ENCODE measurements at regions not wholly inside any gene's neighbourhood (a gene's known extent, or its start where the extent isn't known, plus 50 kb on each side); places are given as distances from the start of the nearest gene placed in this dataset.
"Not testable (repeated sequence)": the region's sequence is repeated elsewhere in the genome, so short reads cannot be mapped to it uniquely, and the experiment has no call there.

DNA sequence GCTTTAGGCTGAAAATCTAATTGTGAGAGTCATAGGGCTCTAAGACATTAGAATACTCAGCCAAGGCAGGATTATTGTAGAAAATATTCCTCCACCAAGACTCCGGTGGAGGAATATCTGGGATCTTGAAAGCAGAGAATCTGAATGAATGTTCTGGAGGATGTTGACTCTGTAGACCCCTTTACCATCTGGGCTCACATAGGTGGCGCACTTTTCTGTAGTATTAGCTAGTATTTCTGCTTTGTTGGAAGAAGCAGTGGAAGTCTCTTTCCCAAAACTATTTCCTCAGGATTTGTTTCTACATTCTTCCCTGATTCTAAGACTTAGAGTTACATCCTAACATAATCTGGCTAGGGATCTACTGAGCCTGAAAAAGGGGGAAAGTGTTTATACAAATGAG, 752.4 kb upstream of the SEMA6A start:
- no peak for DNase-seq (ENCODE audit: low read depth, low spot score)

DNA sequence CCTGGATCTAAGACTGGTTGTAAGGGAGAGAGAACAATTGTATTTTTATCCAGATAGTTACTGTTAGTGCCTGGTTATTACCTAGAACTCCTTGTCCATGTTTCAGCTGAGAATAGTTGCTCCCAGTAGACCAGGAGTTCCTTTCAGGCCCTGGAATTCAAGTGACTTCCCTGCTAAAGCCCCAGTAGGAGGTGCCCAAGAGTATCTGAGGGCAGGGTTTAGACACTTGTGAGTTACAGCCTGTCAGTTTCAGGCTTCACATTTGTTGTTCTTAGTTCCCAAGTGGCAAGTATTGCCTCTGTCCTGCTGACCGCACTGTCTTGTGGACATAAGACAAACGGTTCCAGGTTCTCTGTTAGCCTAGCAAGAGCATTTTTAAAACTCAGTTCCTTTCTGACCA, 743.9 kb upstream of the SEMA6A start:
- no peak for DNase-seq (ENCODE audit: low read depth, low spot score)

- DNase-seq (ENCODE audit: low read depth, low spot score): no peak
Measured at GRCh38 chr5:117315170-117315569, 740.5 kb upstream of the SEMA6A start.

DNA sequence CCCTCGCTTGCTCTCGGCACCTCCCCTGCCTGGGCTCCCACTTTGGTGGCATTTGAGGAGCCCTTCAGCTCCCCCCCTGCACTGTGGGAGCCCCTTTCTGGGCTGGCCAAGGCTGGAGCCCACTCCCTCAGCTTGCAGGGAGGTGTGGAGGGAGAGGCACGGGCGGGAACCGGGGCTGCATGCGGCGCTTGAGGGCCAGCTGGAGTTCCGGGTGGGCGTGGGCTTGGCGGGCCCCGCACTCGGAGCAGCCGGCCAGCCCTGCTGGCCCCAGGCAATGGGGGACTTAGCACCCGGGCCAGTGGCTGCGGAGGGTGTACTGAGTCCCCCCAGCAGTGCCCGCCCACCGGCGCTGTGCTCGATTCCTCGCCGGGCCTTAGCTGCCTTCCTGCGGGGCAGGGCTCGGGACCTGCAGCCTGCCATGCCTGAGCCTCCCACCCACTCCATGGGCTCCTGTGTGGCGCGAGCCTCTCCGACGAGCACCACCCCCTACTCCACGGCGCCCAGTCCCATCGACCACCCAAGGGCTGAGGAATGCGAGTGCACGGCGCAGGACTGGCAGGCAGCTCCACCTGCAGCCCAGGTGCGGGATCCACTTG, 730.0 kb upstream of the SEMA6A start:
- DNase-seq (ENCODE audit: low read depth, low spot score): not testable (repeated sequence)

DNA sequence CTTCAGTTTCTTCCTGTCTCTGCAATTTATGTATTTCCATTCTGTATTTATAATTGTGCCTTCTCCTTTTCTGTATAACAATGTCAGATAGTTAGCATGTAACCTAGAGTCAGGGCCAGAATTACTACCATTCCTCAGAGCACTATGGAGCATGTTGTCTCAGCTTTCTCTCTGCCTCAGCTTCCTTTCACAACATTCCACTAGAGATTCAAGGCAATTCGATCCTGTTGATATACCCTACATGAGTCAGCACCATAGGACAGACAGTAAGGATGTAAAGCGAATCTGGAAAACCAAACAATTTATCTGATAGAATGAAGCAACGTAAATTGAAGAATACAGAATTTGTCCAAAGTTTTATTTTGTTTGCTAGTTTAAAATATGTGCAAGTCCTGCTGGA, 728.3 kb upstream of the SEMA6A start:
- DNase-seq (ENCODE audit: low read depth, low spot score): no peak

- no peak for DNase-seq (ENCODE audit: low read depth, low spot score)
Measured at GRCh38 chr5:117302473-117302872, 727.9 kb upstream of the SEMA6A start.

DNA sequence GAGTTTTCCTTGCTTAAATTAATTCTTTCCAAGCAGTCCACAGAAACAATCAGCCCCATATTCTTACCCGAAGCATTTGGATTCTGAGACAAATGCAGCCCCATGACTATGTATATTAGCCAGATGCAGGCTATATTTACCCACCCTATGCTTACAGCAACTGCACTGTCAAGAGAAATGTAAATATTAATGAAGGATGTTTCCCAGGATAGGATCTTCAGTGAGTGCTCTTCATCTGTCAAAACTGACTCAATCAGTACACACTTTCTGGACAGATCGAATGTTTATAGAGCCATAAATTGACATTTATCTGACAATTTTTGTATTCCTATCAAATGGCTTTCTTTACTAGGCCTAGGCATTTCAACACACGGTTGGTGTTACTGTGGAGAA, 725.3 kb upstream of the SEMA6A start:
- DNase-seq (ENCODE audit: low read depth, low spot score): no peak

DNA sequence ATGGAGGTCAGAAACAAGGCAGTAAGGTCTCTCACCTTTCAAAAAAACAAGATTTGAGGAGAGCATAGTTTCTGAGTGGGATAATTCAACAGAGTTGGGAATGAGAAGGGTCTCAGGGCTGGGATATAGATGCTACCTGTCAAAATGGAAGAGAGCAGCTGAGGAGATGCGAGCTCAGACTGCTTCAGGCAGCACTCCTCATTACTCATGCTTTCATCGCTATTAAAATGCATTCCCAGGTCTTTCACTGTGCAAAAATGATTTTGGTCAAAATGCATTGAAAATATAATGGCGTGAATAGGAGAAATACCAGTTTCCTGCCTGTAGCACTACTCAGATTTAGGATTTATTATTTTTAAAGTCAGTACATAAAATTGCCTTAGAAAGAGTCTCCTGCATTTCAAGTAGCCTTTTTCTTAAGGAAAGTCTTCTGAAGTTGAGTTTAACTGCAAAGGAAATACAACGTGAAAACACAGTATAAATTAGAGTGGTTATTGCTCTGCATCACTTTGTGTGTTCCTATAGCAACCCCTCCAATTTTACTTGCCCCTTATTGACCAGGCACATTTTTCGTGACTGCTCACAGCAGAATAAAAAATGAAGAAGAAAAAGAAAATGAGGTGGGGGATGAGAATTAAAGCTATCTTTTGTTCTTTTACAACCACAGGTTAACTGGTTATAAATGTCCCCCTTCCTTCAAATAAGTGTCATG, 724.8 kb upstream of the SEMA6A start:
- DNase-seq (ENCODE audit: low read depth, low spot score): no peak

GRCh38 chr5:117296872-117297271, 722.2 kb upstream of the SEMA6A start:
- no peak for DNase-seq (ENCODE audit: low read depth, low spot score)

GRCh38 chr5:117295941-117296340, 721.3 kb upstream of the SEMA6A start:
- no peak for DNase-seq (ENCODE audit: low read depth, low spot score)

DNA sequence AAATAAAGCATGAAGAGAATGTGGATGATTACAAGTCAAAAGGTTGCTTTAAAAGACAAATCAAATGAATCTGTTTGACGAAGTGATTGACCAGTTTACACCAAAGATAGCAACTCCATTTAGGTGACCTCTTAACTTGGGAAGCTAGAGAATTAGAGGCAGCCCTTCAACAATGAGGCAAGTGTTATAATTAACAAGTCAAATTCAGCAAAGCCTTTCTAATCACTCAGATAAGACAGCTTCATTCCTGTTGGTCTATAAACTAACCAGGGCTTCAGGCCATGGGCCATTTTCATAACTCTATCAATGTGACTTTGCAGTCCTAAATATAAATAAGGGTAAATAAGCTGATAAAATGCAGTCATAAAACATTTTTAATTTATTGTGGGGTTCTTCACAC, 712.2 kb upstream of the SEMA6A start:
- DNase-seq (ENCODE audit: low read depth, low spot score): no peak

GRCh38 chr5:117271656-117272055, 697.0 kb upstream of the SEMA6A start:
- no peak for DNase-seq (ENCODE audit: low read depth, low spot score)

DNA sequence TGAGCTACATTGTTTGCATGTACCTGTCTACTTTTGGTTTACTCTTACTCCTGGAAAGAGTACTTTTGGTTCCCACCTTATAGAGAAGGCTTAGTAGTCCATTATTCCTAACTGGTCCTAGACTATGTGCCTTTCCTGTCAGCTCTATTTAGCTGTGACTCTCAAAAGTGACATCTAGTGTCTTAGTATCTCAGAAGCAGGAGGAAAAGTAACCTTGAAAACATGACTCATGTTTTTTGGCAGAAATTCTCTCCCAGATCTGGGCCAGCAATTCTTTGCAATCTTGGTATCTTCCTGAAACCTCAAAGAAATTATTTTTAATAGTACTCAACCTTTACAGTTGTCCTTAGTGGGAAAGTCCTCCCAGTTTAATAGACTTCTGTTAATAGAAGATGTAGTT, 691.7 kb upstream of the SEMA6A start:
- DNase-seq (ENCODE audit: low read depth, low spot score): no peak

DNA sequence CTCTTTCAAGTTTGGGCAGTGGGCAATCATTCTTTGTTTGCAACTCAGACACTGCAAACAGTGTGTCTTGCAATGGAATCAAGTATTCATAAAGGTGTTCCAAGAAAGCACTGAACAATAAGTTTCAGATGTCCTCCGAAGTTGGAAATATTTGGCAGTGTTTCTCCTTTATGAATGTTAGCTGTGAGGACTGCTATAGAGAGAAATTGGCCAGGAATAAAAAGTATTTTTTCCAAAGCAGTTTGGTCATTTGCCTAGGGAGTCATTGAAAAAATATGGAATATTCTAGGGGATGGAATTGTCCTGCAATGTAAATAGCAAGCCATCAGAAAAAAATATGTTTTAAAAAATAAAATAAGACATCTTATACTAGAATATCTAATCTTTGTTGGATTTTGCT, 688.6 kb upstream of the SEMA6A start:
- DNase-seq (ENCODE audit: low read depth, low spot score): no peak

GRCh38 chr5:117262572-117263131, 688.0 kb upstream of the SEMA6A start:
- no peak for DNase-seq (ENCODE audit: low read depth, low spot score)

DNA sequence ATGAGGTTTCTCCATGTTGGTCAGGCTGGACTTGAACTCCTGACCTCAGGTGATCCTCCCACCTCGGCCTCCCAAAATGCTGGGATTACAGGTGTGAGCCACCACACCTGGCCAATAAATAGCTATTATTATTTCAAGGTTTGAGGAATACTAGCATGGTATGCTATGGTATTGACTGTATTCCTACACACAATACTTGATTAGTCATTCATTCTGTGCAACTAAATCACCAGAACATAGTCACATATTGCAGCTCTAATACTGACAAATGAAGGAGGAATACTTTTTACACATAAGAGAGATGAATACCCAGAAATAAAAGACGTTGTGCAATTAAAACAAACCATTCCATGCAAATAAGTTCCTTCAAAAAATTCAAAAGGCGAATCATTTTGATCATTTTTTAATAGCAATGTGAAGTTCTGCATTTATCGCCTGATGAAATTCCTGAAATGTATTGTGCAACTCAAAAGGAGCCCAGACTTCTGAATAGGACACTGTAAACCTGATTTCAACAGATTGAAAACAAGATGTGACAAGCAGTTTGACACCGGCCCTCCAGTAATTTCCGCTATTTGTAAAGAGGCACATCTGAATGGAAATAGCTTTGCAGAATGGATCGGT, 687.4 kb upstream of the SEMA6A start:
- DNase-seq (ENCODE audit: low read depth, low spot score): no peak

DNA sequence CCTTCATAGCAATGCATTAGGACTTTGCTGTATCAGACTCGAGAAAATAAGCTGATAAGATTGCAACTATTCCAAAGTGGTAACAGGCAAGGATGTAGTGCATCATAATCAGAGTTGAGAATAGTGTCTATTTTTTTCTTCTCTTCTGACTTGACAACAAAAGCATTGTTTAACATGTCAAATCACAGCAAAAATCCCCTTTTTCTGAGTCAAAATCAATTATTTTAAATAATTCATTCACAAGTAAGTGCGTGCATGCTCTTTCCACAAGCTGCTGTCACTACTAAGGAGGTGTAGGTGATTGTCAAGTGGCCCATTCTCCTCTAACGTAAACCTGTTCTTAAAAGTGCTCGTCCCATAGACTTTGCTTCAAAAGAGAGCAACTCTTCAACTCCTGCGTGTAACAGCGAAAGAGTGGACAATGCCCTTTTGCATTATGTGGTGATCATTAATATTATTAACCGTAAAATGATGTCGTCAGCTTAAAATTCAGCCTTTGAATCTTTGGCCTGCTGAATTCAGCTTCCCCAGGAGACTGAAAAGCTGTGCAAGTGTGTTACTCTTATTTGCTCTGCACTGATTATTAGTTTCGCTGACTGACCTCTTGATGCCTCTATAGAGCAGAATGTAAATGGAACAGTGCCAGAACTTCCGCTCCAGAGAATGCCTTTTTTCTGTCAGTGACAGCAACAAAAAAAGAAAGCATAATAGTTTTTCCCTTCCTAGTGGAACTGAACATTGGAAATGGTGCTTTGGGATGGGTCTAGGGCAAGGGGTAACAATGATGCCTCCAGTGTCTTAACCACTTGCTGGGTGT, 680.8 kb upstream of the SEMA6A start:
- DNase-seq (ENCODE audit: low read depth, low spot score): no peak

DNA sequence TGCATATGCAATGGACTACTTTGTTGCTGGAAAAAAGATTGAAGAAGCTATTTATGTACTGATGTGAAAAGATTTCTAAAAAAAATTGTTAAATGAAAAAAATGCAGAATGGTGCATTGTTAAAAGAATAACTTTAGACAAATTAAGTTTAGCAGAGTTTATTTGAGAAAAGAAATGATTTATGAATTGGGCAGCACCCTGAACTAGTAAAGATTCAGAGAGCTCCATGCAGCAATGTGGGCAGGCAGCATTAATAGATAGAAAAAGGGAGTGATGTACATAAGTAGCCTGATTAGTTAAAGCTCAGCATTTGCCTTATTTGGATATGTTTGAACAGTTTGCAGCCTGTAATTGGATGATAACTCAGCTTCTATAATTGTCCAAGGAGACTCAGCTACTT, 677.9 kb upstream of the SEMA6A start:
- DNase-seq (ENCODE audit: low read depth, low spot score): no peak

DNA sequence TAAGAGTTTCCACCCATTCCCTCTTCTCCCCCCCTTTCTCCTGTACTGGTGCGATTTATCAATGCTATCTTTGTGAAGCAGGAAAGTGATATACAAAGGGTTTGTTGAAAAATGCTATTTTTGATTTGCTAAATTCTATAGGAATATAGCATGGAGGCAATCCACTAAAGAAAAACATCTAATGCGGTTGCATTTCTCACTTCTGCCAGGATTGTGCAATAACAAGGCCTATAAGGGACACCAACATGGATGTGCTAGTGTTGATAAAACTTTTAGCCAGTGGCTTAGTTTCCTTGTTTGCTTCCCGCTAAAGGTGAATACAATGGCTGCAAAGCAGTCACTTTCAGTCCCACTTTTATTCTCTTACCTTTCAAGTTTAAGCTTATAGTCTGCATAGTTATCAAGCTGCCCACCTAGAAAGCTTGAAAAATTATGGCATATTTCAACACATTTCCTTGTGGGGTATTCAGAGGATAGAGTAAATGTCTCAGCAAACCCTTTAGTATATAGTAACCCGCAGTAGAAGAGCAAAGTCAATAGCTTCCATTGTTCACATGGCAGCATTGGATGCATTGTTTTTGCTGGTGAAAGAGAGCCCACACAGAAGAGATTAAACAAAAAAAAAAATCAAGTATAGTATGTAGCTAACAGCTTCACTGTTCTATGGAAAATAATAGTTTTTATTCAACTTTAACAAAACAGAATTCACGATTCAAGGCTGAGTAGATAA, 674.6 kb upstream of the SEMA6A start:
- DNase-seq (ENCODE audit: low read depth, low spot score): no peak

DNA sequence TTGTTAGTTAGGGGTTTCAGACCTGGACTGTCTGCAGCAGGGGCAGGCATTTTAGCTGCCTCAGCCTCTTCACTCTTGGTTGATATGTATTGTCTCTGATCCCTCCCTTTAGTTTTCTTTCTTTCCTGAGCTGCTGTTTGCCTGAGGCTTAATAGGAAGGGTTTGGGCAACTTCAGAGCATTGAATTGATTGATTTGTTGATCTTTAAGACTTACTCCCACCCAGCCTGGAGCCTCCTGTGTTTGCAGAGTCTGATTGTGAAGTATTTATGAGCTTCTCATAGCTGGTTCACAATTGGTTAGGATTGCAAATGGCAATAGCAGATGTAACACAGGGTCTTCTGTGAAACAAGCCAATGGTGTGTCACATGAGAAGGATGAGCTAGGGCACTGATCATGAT, 671.8 kb upstream of the SEMA6A start:
- DNase-seq (ENCODE audit: low read depth, low spot score): no peak

DNA sequence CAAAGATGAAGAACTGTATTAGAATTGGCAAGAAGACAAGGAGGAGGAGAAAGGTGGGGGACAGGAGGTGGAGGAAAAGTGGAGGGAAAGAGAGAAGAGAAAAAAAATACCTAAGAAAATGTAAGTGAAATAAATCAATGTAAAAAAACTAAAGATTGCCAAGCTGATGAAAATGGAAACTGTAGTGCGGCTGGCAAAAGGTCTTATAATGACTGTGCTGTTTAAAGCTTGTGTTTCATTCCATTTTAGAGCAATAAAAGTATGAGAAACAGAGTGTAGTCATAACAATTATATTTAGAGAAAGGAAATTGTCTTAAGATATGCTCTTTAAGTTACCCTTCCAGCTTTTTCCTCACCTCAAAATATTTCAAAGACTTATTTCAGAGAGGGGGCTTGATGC, 670.5 kb upstream of the SEMA6A start:
- DNase-seq (ENCODE audit: low read depth, low spot score): no peak

Data from activated CD4-positive, CD25-positive, alpha-beta regulatory T cell treated with anti-CD3 and anti-CD28 coated beads, Interleukin-2, amount 50 U/mL, for 16 hours (primary cell).